ENCODE measurements at regions not wholly inside any gene's neighbourhood (a gene's known extent, or its start where the extent isn't known, plus 50 kb on each side); places are given as distances from the start of the nearest gene placed in this dataset.
"Not testable (repeated sequence)": the region's sequence is repeated elsewhere in the genome, so short reads cannot be mapped to it uniquely, and the experiment has no call there.

DNA sequence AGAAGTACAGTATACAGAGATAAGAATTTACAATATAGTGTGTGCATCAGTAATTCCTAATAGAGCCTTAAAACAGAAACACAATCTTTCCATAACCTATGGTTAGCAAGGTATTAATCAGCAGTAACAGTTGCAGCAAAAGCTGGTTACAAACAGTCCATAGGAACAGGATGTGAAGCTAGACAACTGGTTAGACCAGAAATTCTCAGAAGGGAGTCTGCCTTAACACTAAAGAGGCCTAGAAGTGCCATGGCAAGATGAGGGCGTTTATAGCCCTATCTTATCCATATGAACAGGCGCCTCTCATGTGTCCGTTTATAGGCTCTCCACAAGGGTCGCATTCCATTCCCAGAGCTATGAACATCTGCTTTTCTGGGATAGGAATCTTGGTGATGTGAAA, 450.1 kb downstream of the C12orf50 start:
- H3K4me1 ChIP-seq (ENCODE audit: control insufficient read depth, insufficient read depth, low read length); H3K27ac ChIP-seq (ENCODE audit: low read depth, low read length); H3K9ac ChIP-seq (ENCODE audit: low read length); H3K9me3 ChIP-seq (ENCODE audit: control insufficient read depth, insufficient read depth, low read depth, low read length); H3K36me3 ChIP-seq (ENCODE audit: control insufficient read depth, insufficient read depth, low read length); H3K4me3 ChIP-seq (ENCODE audit: low read depth, low read length); H3K27me3 ChIP-seq (ENCODE audit: control insufficient read depth, insufficient read depth, low read length): not testable (repeated sequence)

DNA sequence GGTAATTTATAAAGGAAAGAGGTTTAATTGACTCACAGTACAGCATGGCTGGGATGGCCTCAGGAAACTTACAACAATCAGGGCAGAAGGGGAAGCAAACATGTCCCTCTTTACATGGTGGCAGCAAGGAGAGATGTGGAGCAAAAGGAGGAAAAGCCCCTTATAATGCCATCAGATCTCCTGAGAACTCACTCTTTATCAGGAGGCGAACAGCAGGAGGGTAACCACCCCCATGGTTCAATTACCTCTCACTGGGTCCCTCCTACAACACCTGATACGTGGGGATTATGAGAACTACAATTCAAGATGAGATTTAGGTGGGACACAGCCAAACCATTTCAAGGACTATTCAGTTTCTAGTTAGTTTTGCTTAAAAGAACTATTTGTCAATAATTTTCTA, 453.3 kb downstream of the C12orf50 start:
- Histone ChIP-seq H3K9me3 (ENCODE audit: control insufficient read depth, insufficient read depth, low read depth, low read length) (no peaks in the 10 kb centered on the region; the same call in 1 of the 2 replicates), H3K27me3 (ENCODE audit: control insufficient read depth, insufficient read depth, low read length) (no peaks in the 10 kb centered on the region), H3K4me1 (ENCODE audit: control insufficient read depth, insufficient read depth, low read length) (no peaks in the 10 kb centered on the region), H3K4me3 (ENCODE audit: low read depth, low read length) (no peak overlapping the region), H3K27ac (ENCODE audit: low read depth, low read length) (no peak overlapping the region), H3K36me3 (ENCODE audit: control insufficient read depth, insufficient read depth, low read length) (no peaks in the 10 kb centered on the region), H3K9ac (ENCODE audit: low read length) (no peak overlapping the region)

DNA sequence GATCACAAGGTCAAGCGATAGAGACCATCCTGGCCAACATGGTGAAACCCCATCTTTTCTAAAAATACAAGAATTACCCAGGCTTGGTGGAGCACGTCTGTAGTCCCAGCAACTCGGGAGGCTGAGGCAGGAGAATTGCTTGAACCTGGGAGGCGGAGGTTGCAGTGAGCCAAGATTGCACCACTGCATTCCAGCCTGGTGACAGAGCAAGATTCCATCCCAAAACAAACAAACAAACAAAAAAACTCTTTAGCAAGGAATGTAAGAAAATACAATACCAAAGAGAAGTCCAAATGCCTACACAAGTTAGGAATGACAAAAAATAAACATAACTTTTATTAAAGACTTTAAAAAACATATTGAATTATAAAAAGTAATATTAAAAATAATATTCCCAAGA, 462.3 kb downstream of the C12orf50 start:
- H3K27ac ChIP-seq (ENCODE audit: low read depth, low read length); H3K4me3 ChIP-seq (ENCODE audit: low read depth, low read length); H3K36me3 ChIP-seq (ENCODE audit: control insufficient read depth, insufficient read depth, low read length); H3K4me1 ChIP-seq (ENCODE audit: control insufficient read depth, insufficient read depth, low read length); H3K27me3 ChIP-seq (ENCODE audit: control insufficient read depth, insufficient read depth, low read length); H3K9ac ChIP-seq (ENCODE audit: low read length): not testable (repeated sequence)
- peaks cover 11% of the 10 kb centered on the region for H3K9me3 ChIP-seq (ENCODE audit: control insufficient read depth, insufficient read depth, low read depth, low read length)

DNA sequence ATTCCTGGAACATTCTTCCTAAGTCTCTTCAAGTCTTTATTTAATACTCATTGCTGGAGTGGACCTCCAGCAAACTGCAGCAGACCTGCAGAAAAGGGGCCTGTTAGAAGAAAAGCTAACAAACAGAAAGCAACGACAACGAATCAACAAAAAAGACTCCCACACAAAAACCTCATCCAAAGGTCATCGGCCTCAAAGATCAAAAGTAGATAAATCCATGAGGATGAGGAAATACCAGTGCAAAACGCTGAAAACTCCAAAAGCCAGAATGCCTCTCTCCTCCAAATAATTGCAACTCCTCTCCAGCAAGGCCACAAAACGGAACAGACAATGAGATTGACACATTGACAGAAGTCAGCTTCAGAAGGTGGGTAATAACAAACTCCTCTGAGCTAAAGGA, 472.2 kb downstream of the C12orf50 start:
- Histone ChIP-seq H3K27me3 (ENCODE audit: control insufficient read depth, insufficient read depth, low read length) (no peaks in the 10 kb centered on the region), H3K9ac (ENCODE audit: low read length) (no peak overlapping the region), H3K4me3 (ENCODE audit: low read depth, low read length) (no peak overlapping the region), H3K4me1 (ENCODE audit: control insufficient read depth, insufficient read depth, low read length) (no peaks in the 10 kb centered on the region), H3K27ac (ENCODE audit: low read depth, low read length) (no peak overlapping the region), H3K9me3 (ENCODE audit: control insufficient read depth, insufficient read depth, low read depth, low read length) (no peaks in the 10 kb centered on the region), H3K36me3 (ENCODE audit: control insufficient read depth, insufficient read depth, low read length) (no peaks in the 10 kb centered on the region)

DNA sequence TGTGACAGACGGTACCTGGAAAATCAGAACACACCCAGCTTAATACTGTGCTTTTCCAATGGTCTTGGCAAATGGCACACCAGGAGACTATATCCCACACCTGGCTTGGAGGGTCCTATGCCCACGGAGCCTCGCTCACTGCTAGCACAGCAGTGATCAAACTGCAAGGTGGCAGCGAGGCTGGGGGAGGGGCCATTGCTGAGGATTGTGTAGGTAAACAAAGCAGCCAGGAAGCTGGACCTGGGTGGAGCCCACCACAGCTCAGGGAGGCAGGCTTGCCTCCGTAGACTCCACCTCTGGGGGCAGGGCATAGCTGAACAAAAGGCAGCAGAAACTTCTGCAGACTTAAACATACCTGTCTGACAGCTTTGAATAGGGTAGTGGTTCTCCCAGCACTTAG, 498.0 kb downstream of the C12orf50 start:
- H3K4me1 ChIP-seq (ENCODE audit: control insufficient read depth, insufficient read depth, low read length); H3K27ac ChIP-seq (ENCODE audit: low read depth, low read length); H3K9me3 ChIP-seq (ENCODE audit: control insufficient read depth, insufficient read depth, low read depth, low read length); H3K27me3 ChIP-seq (ENCODE audit: control insufficient read depth, insufficient read depth, low read length); H3K4me3 ChIP-seq (ENCODE audit: low read depth, low read length); H3K9ac ChIP-seq (ENCODE audit: low read length); H3K36me3 ChIP-seq (ENCODE audit: control insufficient read depth, insufficient read depth, low read length): not testable (repeated sequence)

DNA sequence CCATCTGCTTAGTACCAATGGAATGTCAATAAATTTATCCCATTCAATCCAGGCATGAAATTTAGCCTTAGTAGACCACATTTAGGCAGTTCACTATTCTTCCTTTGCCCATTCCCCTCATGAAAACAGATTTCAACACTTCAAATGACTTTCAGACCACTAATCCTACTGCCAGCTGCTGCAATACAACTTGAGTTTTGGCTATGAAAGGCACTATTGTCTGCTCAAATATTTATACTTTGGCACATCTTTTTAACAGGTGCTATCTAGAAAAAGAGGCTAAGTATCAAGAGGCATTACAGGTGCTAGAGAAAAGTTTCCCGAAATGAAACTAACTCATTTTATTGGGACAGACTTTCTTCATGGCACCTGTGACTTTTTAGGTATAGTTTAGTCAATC, 499.8 kb downstream of the C12orf50 start:
- no peaks in the 10 kb centered on the region for H3K36me3 ChIP-seq (ENCODE audit: control insufficient read depth, insufficient read depth, low read length)
- no peak overlapping the region for H3K4me3 ChIP-seq (ENCODE audit: low read depth, low read length)
- H3K27me3 ChIP-seq (ENCODE audit: control insufficient read depth, insufficient read depth, low read length), result no peaks in the 10 kb centered on the region
- no peak overlapping the region for H3K27ac ChIP-seq (ENCODE audit: low read depth, low read length)
- H3K9ac ChIP-seq (ENCODE audit: low read length), result no peak overlapping the region
- H3K4me1 ChIP-seq (ENCODE audit: control insufficient read depth, insufficient read depth, low read length), result no peaks in the 10 kb centered on the region
- H3K9me3 ChIP-seq (ENCODE audit: control insufficient read depth, insufficient read depth, low read depth, low read length), result no peaks in the 10 kb centered on the region

DNA sequence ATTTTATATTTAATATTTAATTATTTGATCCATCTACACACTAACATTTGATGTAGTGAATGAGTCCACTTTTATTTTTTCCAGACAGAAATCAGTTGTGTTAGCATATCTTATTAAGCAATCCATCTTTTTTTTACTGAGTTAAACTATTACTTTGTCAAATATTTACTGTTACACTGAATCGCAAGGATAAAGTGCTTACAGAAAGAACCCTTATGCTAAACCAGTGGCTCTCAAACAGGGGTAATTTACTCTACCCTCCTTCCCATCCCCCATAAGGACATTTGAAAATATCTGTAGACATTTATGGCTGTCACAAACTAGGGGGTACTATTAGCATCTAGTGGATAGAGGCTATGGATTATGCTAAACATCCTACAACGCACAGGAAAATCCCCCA, 508.2 kb downstream of the C12orf50 start:
- Histone ChIP-seq H3K27me3 (ENCODE audit: control insufficient read depth, insufficient read depth, low read length) (no peaks in the 10 kb centered on the region), H3K4me1 (ENCODE audit: control insufficient read depth, insufficient read depth, low read length) (no peaks in the 10 kb centered on the region), H3K4me3 (ENCODE audit: low read depth, low read length) (no peak overlapping the region), H3K36me3 (ENCODE audit: control insufficient read depth, insufficient read depth, low read length) (no peaks in the 10 kb centered on the region), H3K9ac (ENCODE audit: low read length) (no peak overlapping the region), H3K27ac (ENCODE audit: low read depth, low read length) (no peak overlapping the region), H3K9me3 (ENCODE audit: control insufficient read depth, insufficient read depth, low read depth, low read length) (peaks cover 3% of the 10 kb centered on the region; the same call in 1 of the 2 replicates)

DNA sequence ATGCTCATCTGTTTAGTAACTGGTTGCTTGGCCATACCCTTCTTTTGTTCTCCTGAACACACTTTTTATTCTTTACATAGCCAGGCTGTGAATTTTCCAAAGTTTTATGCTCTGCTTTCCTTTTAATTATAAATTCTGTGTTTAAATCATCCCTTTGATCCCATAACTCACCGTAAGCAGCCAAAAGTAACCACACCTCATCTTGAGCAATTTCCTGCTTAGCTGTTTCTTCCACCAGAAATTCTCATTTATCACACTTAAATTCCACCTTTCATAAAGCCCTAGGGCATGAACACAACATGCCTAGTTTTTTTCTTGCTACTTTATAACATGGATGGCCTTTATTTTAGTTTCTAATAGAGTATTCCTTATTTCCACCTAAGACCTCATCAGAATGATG, 510.7 kb downstream of the C12orf50 start:
- Histone ChIP-seq H3K36me3 (ENCODE audit: control insufficient read depth, insufficient read depth, low read length) (no peaks in the 10 kb centered on the region), H3K4me3 (ENCODE audit: low read depth, low read length) (no peak overlapping the region), H3K4me1 (ENCODE audit: control insufficient read depth, insufficient read depth, low read length) (no peaks in the 10 kb centered on the region), H3K27me3 (ENCODE audit: control insufficient read depth, insufficient read depth, low read length) (no peaks in the 10 kb centered on the region), H3K9ac (ENCODE audit: low read length) (no peak overlapping the region), H3K9me3 (ENCODE audit: control insufficient read depth, insufficient read depth, low read depth, low read length) (peaks cover 3% of the 10 kb centered on the region; the same call in 1 of the 2 replicates), H3K27ac (ENCODE audit: low read depth, low read length) (no peak overlapping the region)

DNA sequence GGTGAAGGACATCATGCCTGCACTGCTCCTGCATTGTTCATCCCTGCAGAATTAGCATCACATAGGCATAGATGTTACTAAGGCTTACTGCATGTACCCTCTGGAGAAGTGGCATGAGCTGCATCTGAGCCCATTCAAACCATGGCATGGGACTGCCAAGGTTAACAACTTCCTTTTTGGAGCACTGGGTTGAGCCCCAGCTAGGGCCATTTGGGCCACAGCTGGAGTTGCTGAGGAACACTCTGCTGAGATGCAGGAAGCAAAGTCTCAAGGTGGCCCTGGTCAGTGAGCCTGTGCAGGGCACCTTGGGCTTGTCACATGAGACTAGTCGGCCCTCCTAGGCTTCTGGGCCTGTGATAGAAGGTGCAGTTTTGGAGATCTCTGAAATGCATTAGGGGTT, 511.2 kb downstream of the C12orf50 start:
- Histone ChIP-seq H3K4me3 (ENCODE audit: low read depth, low read length) (no peak overlapping the region), H3K9ac (ENCODE audit: low read length) (no peak overlapping the region), H3K9me3 (ENCODE audit: control insufficient read depth, insufficient read depth, low read depth, low read length) (peaks cover 3% of the 10 kb centered on the region; the same call in 1 of the 2 replicates), H3K27me3 (ENCODE audit: control insufficient read depth, insufficient read depth, low read length) (no peaks in the 10 kb centered on the region), H3K27ac (ENCODE audit: low read depth, low read length) (no peak overlapping the region), H3K4me1 (ENCODE audit: control insufficient read depth, insufficient read depth, low read length) (no peaks in the 10 kb centered on the region), H3K36me3 (ENCODE audit: control insufficient read depth, insufficient read depth, low read length) (no peaks in the 10 kb centered on the region)

DNA sequence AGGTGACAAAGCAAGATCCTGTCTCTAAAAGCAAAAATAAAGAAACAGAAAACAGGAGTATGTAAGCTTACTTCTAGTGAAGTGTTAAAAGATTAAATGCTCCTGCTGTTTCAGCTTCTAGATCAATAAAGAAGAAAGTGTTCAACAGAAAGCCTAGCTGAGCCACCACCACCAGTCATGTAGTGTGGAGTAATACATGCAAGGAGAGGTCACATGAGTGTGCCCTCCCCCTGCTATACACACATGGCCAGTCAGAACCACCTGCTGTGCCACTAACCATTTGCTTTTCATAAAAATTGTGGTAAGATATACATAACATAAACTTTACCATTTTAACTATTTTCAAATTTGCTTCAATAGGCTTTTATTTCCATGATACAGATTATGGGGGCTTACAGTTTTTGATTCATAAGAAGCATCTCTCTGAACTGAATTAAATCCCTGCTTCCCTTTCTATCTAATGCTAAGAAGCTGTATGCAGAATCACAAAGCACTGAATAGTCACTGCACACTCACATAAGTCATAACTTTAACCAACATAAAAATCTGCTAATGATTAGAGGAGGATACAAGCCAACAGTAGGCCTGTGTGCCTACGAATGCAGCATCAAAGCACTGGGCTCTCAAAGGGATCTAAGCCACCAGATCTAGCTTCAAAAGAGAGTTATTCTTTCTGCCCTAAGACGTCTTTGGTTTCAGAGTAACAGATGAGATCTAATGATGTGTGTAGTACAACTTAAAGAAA, 515.5 kb downstream of the C12orf50 start:
- H3K27ac ChIP-seq (ENCODE audit: low read depth, low read length), result no peak overlapping the region
- no peaks in the 10 kb centered on the region for H3K27me3 ChIP-seq (ENCODE audit: control insufficient read depth, insufficient read depth, low read length)
- H3K4me1 ChIP-seq (ENCODE audit: control insufficient read depth, insufficient read depth, low read length), result no peaks in the 10 kb centered on the region
- H3K36me3 ChIP-seq (ENCODE audit: control insufficient read depth, insufficient read depth, low read length), result no peaks in the 10 kb centered on the region
- H3K9ac ChIP-seq (ENCODE audit: low read length), result no peak overlapping the region
- H3K9me3 ChIP-seq (ENCODE audit: control insufficient read depth, insufficient read depth, low read depth, low read length), result no peaks in the 10 kb centered on the region
- no peak overlapping the region for H3K4me3 ChIP-seq (ENCODE audit: low read depth, low read length)

DNA sequence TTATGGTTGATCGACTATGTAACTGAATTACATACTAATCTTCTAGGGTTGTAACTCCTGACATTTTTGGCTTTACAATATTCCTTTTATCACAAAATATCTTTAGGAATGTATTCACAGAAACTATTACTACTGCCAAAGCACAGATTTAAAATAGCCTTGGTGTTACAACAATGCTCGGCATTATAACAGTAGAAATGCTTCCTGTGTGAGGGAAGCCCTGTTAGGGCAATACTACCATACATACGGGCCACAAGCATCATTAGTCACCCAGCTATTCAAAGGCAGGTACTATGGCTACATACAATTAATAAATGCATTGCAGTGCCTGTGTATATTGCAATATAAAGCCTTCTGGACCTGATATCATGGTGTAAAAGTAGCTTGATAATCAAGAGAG, 517.8 kb downstream of the C12orf50 start:
- Histone ChIP-seq H3K4me1 (ENCODE audit: control insufficient read depth, insufficient read depth, low read length) (no peaks in the 10 kb centered on the region), H3K4me3 (ENCODE audit: low read depth, low read length) (no peak overlapping the region), H3K9ac (ENCODE audit: low read length) (no peak overlapping the region), H3K36me3 (ENCODE audit: control insufficient read depth, insufficient read depth, low read length) (no peaks in the 10 kb centered on the region), H3K27me3 (ENCODE audit: control insufficient read depth, insufficient read depth, low read length) (no peaks in the 10 kb centered on the region), H3K9me3 (ENCODE audit: control insufficient read depth, insufficient read depth, low read depth, low read length) (no peaks in the 10 kb centered on the region), H3K27ac (ENCODE audit: low read depth, low read length) (no peak overlapping the region)

Measured in HUES6 (cell line).